ENCODE measurements at regions not wholly inside any gene's neighbourhood (a gene's known extent, or its start where the extent isn't known, plus 50 kb on each side); places are given as distances from the start of the nearest gene placed in this dataset.

- no peak for TF ChIP-seq POLR2AphosphoS5 (IDR thresholded peaks at IDR 0.05; ENCODE audit: borderline replicate concordance, low read depth, low read length)
- no peak for TF ChIP-seq EZH2 (IDR thresholded peaks at IDR 0.05)
- no peak for TF ChIP-seq FOXP2 (optimal IDR thresholded peaks at IDR 0.05; ENCODE audit: control extremely low read depth, extremely low read length, insufficient read depth)
Measured at GRCh38 chr1:238312969-238313368, 422.2 kb upstream of the ZP4 start.

Measured in SK-N-MC (cell line).